A549 (cell line): ENCODE measurements at regions not wholly inside any gene's neighbourhood (a gene's known extent, or its start where the extent isn't known, plus 50 kb on each side); places are given as distances from the start of the nearest gene placed in this dataset.

Experiments used
- ATAC-seq, 2 experiments: fragments of 200-7000 bp in 1 of 2; fragments of >200 bp in 1 of 2; cut with Nextera tagmentation in 1 of 2; cut with Tn5 transposase in 1 of 2; 3 replicates each; pipeline versions ENCODE4 v1.8.0 to v1.9.1; 2018 to 2020; ENCODE audit warnings: mild to moderate bottlenecking in 1 of 2, moderate library complexity in 1 of 2
- CTCF ChIA-PET: fragments of 300-600 bp; sonication (Branson Sonifier 250); formaldehyde crosslinking; extraction: SDS; loops from one replicate; lab custom pipeline; 2021; ENCODE audit warnings: antibody characterized with exemption, inconsistent platforms; lab: Yijun Ruan, JAX
- POLR2A ChIA-PET: fragments of 350-600 bp; formaldehyde crosslinking; extraction: SDS; loops from one replicate; lab custom pipeline; 2021; ENCODE audit warnings: antibody characterized with exemption, inconsistent platforms; lab: Yijun Ruan, JAX
- DNase-seq, 2 experiments: peaks; one replicate each; pipeline versions ENCODE4 v3.0.0 to v3.0.0-alpha.2; 2011 to 2016; ENCODE audit warnings: low read depth in 1 of 2, low spot score in 1 of 2
- FAIRE-seq: peaks from 2 replicates; lab custom pipeline; 2011; peaks lifted over from hg19 to GRCh38; lab: Jason Lieb, UNC
- H3K27ac ChIP-seq, 2 experiments: fragments of >200 bp; sonication (Bioruptor Twin); formaldehyde crosslinking; 3 replicates each; pipeline ENCODE4 v1.5.1; 2016 to 2017
- H3K4me1 ChIP-seq: fragments of >200 bp; sonication (Bioruptor Twin); formaldehyde crosslinking; 3 replicates; pipeline ENCODE4 v1.6.1; 2016
- H3K4me2 ChIP-seq: fragments of >200 bp; sonication (Bioruptor Twin); formaldehyde crosslinking; 3 replicates; pipeline ENCODE4 v1.6.1; 2016
- H3K4me3 ChIP-seq: fragments of >200 bp; sonication (Bioruptor Twin); formaldehyde crosslinking; 3 replicates; pipeline ENCODE4 v1.5.1; 2016
- H3K9me3 ChIP-seq: fragments of >200 bp; sonication (Bioruptor Twin); formaldehyde crosslinking; 3 replicates; pipeline ENCODE4 v1.6.1; 2016
- BCL3 ChIP-seq: fragments of >200 bp; sonication (Bioruptor Twin); formaldehyde crosslinking; IDR thresholded peaks from 3 replicates; pipeline ENCODE4 v1.6.1; 2016
- CHD2 ChIP-seq: fragments of 150-350 bp; IDR thresholded peaks from 2 replicates; pipeline ENCODE4 v1.6.1; 2014; ENCODE audit warnings: low read length; ENCODE audit not compliant: partially characterized antibody
- CHD4 ChIP-seq: fragments of 200-600 bp; sonication (generic); IDR thresholded peaks from 2 replicates; pipeline ENCODE4 v1.6.1; 2016; ENCODE audit warnings: antibody characterized with exemption, mild to moderate bottlenecking, borderline replicate concordance
- E2F6 ChIP-seq: IDR thresholded peaks from 2 replicates; pipeline ENCODE4 v1.6.1; 2012; ENCODE audit warnings: low read depth, borderline replicate concordance
- ELK1 ChIP-seq: fragments of 150-350 bp; IDR thresholded peaks from 2 replicates; pipeline ENCODE4 v1.6.1; 2014; ENCODE audit warnings: low read depth, mild to moderate bottlenecking, low read length
- FOSB ChIP-seq: fragments of 250-450 bp; sonication (Bioruptor Pico); IDR thresholded peaks from 2 replicates; pipeline ENCODE4 v1.5.0; 2020; ENCODE audit warnings: mild to moderate bottlenecking, moderate library complexity
- FOSL2 ChIP-seq, 2 experiments: fragments of 450-650 bp in 1 of 2; fragments of >200 bp in 1 of 2; sonication (Bioruptor Twin) in 1 of 2; formaldehyde crosslinking; IDR thresholded peaks; 2 replicates each; pipeline versions ENCODE4 v1.5.0 to v1.6.1; 2016 to 2020; ENCODE audit warnings: mild to moderate bottlenecking in 1 of 2, moderate library complexity in 1 of 2
- HES2 ChIP-seq: fragments of >200 bp; sonication (Bioruptor Twin); formaldehyde crosslinking; IDR thresholded peaks from 2 replicates; pipeline ENCODE4 v1.6.1; 2016
- HMGXB4 ChIP-seq: fragments of 250-450 bp; sonication (Bioruptor Pico); IDR thresholded peaks from 2 replicates; pipeline ENCODE4 v1.5.0; 2021; ENCODE audit warnings: mild to moderate bottlenecking, moderate library complexity, borderline replicate concordance
- HOXA7 ChIP-seq: fragments of 250-450 bp; sonication (Bioruptor Pico); IDR thresholded peaks from 2 replicates; pipeline ENCODE4 v1.5.0; 2020; ENCODE audit warnings: mild to moderate bottlenecking, moderate library complexity
- JUNB ChIP-seq: fragments of >200 bp; sonication (Bioruptor Twin); formaldehyde crosslinking; IDR thresholded peaks from 2 replicates; pipeline ENCODE4 v1.6.1; 2016
- MAFK ChIP-seq: fragments of 450-650 bp; IDR thresholded peaks from 2 replicates; pipeline ENCODE4 v1.6.1; 2014; ENCODE audit not compliant: partially characterized antibody
- MYC ChIP-seq: IDR thresholded peaks from 2 replicates; pipeline ENCODE4 v1.6.1; 2012; ENCODE audit warnings: mild to moderate bottlenecking, inconsistent platforms, low read length, improper control_type of control experiment, borderline replicate concordance
- NPAS2 ChIP-seq: fragments of 250-450 bp; sonication (Bioruptor Pico); IDR thresholded peaks from 2 replicates; pipeline ENCODE4 v1.8.0; 2022; ENCODE audit warnings: mild to moderate bottlenecking, moderate library complexity, borderline replicate concordance
- PHF8 ChIP-seq: fragments of 200-600 bp; sonication (generic); IDR thresholded peaks from 2 replicates; pipeline ENCODE4 v1.6.1; 2016; ENCODE audit warnings: low read depth, mild to moderate bottlenecking, antibody characterized with exemption, moderate library complexity, borderline replicate concordance
- POLR2A ChIP-seq: IDR thresholded peaks from 2 replicates; pipeline ENCODE4 v1.6.1; 2012; ENCODE audit warnings: mild to moderate bottlenecking, low read length
- REST ChIP-seq: fragments of 200-600 bp; sonication (generic); IDR thresholded peaks from 2 replicates; pipeline ENCODE4 v1.6.1; 2016; ENCODE audit warnings: antibody characterized with exemption, mild to moderate bottlenecking, moderate library complexity
- RFX5 ChIP-seq: fragments of 450-650 bp; IDR thresholded peaks from 2 replicates; pipeline ENCODE4 v1.7.1; 2014; ENCODE audit warnings: antibody characterized with exemption, mild to moderate bottlenecking, moderate library complexity
- TFCP2L1 ChIP-seq: fragments of 250-450 bp; sonication (Bioruptor Pico); IDR thresholded peaks from 2 replicates; pipeline ENCODE4 v1.5.0; 2021; ENCODE audit warnings: mild to moderate bottlenecking
- TP53 ChIP-seq: fragments of 250-450 bp; sonication (Bioruptor Pico); IDR thresholded peaks from 2 replicates; pipeline ENCODE4 v1.5.0; 2021; ENCODE audit warnings: mild to moderate bottlenecking, moderate library complexity
- ZFP36 ChIP-seq: fragments of 450-650 bp; IDR thresholded peaks from 2 replicates; pipeline ENCODE4 v1.6.1; 2014; ENCODE audit warnings: borderline replicate concordance; ENCODE audit not compliant: partially characterized antibody
- ZNF302 ChIP-seq: fragments of 250-450 bp; sonication (Bioruptor Pico); IDR thresholded peaks from 2 replicates; pipeline ENCODE4 v1.9.0; 2021; ENCODE audit warnings: inconsistent platforms, mild to moderate bottlenecking, moderate library complexity
- ZSCAN20 ChIP-seq: fragments of 250-450 bp; sonication (Bioruptor Pico); IDR thresholded peaks from 2 replicates; pipeline ENCODE4 v1.8.0; 2022; ENCODE audit warnings: mild to moderate bottlenecking, moderate library complexity
- WGBS: methylation state at CpG from one replicate; pipeline ENCODE4 v1.1.6; 2017; ENCODE audit errors: missing lambda C conversion rate; 5-methylcytosine and 5-hydroxymethylcytosine counted together

GRCh38 chr10:78727728-78728127 lies 341.0 kb upstream of the ZMIZ1 start:
- TF ChIP-seq MAFK: no peak
- TF ChIP-seq TP53 (CRISPR knock-in tag): no peak
- no peak for TF ChIP-seq NPAS2 (CRISPR knock-in tag)
- no peak for TF ChIP-seq BCL3
- no peak for TF ChIP-seq E2F6
- TF ChIP-seq CHD4: no peak
- no peak for TF ChIP-seq JUNB
- TF ChIP-seq RFX5: no peak
- no peak for TF ChIP-seq PHF8
- TF ChIP-seq CHD2: no peak
- Histone ChIP-seq H3K4me1 (no peaks in the 10 kb centered on the region), H3K27ac (no peak overlapping the region), H3K9me3 (peaks cover 15% of the 10 kb centered on the region; the same call in 2 of the 3 replicates), H3K4me2 (no peak overlapping the region), H3K4me3 (no peak overlapping the region)
- FAIRE-seq: no peak
- 56% methylated on average over 3 of the region's 3 CpGs for WGBS
- no peak for DNase-seq
- ATAC-seq: no peak
- ChIA-PET POLR2A (no interaction called here), CTCF (no interaction called here)

- Histone ChIP-seq H3K9me3 (peaks cover 12% of the 10 kb centered on the region; the same call in 2 of the 3 replicates), H3K4me1 (no peaks in the 10 kb centered on the region), H3K4me2 (no peak overlapping the region), H3K4me3 (no peak overlapping the region), H3K27ac (no peak overlapping the region)
- FAIRE-seq (no peak), ATAC-seq (no peak), DNase-seq (no peak)
- TF ChIP-seq ZNF302 (CRISPR knock-in tag) (no peak), CHD4 (no peak), HOXA7 (CRISPR knock-in tag) (no peak)
- ChIA-PET CTCF (no interaction called here), POLR2A (no interaction called here)
- WGBS: 52% methylated on average over 2 of the region's 2 CpGs
Measured at GRCh38 chr10:78728176-78728575, 340.6 kb upstream of the ZMIZ1 start.

- H3K4me3 ChIP-seq: no peak overlapping the region
- POLR2A ChIA-PET: no interaction called here
- no peak for ATAC-seq
- DNase-seq: no peak
- H3K9me3 ChIP-seq: 0 out of 3 replicates have a peak, but pooled peaks cover 3% of the 10 kb centered on the region
- no peak overlapping the region for H3K27ac ChIP-seq
- CTCF ChIA-PET: no interaction called here
- WGBS: 52% methylated on average over 8 of the region's 8 CpGs
- no peaks in the 10 kb centered on the region for H3K4me1 ChIP-seq
- no peak for FAIRE-seq
- H3K4me2 ChIP-seq: no peak overlapping the region
- TF ChIP-seq FOSL2 (IDR thresholded peaks at IDR 0.05) (no peak), FOSL2 (CRISPR knock-in tag; IDR thresholded peaks at IDR 0.05) (no peak), POLR2A (no peak), MYC (no peak), REST (no peak), ZFP36 (no peak), NPAS2 (CRISPR knock-in tag) (no peak), TFCP2L1 (CRISPR knock-in tag) (no peak), HES2 (no peak), ELK1 (no peak), CHD4 (no peak), ZSCAN20 (CRISPR knock-in tag) (no peak), HMGXB4 (no peak), FOSB (CRISPR knock-in tag) (no peak), BCL3 (no peak)
Measured at GRCh38 chr10:78729366-78729765, 339.4 kb upstream of the ZMIZ1 start.
